ENCODE measurements at regions not wholly inside any gene's neighbourhood (a gene's known extent, or its start where the extent isn't known, plus 50 kb on each side); places are given as distances from the start of the nearest gene placed in this dataset.
A peak's percentile ranks its signal among the peaks of the same experiment; 100 is the strongest.

DNA sequence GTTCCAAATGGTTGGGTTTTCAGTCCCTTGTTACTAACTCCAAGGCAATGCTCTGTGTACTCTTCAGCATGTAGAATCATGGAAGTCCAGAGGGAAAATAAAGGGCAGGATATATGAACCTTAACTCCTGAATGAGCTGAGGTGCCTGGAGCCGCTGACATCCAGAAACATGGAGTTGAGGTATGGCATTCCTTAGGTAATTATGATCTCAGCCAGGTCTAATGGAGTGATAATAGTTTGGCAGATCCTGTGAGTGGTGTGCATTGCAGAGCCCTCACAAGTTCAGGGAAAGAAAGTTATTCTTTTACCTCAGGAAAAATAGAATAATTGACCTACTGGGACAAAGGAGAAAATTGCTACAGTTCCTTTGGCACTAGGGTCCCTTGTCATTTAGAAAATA is 369.1 kb downstream of the ZNF608 start:
- DNase-seq (ENCODE audit: low read depth) = no peak
- no peak overlapping the region for H3K4me3 ChIP-seq (ENCODE audit: low read depth, low read length)
- TF ChIP-seq, protein P1, sequence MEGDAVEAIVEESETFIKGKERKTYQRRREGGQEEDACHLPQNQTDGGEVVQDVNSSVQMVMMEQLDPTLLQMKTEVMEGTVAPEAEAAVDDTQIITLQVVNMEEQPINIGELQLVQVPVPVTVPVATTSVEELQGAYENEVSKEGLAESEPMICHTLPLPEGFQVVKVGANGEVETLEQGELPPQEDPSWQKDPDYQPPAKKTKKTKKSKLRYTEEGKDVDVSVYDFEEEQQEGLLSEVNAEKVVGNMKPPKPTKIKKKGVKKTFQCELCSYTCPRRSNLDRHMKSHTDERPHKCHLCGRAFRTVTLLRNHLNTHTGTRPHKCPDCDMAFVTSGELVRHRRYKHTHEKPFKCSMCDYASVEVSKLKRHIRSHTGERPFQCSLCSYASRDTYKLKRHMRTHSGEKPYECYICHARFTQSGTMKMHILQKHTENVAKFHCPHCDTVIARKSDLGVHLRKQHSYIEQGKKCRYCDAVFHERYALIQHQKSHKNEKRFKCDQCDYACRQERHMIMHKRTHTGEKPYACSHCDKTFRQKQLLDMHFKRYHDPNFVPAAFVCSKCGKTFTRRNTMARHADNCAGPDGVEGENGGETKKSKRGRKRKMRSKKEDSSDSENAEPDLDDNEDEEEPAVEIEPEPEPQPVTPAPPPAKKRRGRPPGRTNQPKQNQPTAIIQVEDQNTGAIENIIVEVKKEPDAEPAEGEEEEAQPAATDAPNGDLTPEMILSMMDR (conservative IDR thresholded peaks at IDR 0.05; ENCODE audit: low read depth, low read length) = no peak

DNA sequence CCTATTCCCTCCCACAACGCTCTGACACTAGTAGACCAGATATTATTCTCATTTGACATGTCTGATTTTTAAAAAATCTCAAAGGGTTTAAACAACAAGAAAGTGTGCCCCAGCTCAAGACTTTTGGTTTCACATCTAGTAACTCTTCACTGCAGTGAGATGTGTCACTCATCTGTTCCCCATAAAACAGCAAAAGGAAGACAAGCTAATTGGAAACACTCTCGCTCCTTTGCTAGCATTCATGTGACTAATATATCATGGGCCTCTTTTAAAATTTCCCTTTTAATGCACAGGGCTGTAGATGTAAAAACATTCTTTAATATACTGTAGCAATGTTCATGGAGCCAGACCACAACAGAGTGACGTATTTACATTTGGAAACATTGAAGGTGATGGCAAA is 372.6 kb downstream of the ZNF608 start:
- DNase-seq (ENCODE audit: low read depth) = no peak
- TF ChIP-seq, protein P1 (conservative IDR thresholded peaks at IDR 0.05; ENCODE audit: low read depth, low read length) = no peak
- no peak overlapping the region for H3K4me3 ChIP-seq (ENCODE audit: low read depth, low read length)

DNA sequence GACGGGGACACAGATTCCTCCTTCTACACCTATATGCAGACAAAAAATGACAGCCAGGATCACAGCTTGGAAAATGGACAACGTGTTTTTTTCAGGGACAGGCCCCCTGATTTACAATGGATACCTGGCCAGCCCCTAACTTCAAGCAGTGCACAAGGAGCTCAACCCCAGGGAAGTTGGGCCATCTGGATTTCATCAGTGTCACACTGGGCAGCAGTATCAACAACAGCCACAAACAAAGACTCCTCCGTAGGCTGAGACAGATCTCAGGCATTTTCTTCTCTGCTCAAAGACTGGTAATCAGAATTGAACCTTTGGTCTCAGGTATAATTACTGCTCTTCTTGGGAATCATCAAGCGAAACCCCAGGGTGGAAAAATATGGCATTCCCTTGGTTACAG is 374.0 kb downstream of the ZNF608 start:
- DNase-seq (ENCODE audit: low read depth) = no peak
- H3K4me3 ChIP-seq (ENCODE audit: low read depth, low read length) = no peak overlapping the region
- TF ChIP-seq, protein P1 (conservative IDR thresholded peaks at IDR 0.05; ENCODE audit: low read depth, low read length) = no peak

DNA sequence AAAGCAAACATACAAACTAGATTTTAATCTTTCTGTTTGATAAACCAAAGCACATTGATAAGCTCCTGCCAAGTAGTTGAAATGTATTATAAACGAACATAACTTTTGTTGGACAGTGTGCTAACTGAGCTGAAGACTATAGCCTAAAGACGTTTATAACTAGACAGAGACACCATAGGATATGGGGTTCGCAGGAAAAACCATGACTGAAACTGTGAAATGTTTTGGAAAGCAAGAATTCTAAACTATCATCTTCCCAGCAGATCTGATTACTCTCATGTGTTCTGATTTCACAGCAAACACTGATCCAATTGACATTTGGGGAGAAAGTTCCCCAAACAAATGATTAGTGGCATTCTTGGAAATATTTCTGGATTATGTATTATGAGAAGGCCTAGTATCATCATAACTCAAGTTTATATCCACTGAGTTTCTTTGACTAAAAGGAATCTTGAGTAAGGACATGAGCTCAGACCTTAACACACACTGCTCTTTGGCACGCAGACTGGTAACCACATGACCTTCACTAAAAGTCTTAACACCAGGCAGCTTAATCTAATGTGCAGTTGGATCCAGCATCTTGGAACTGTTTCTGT is 375.2 kb downstream of the ZNF608 start:
- TF ChIP-seq, protein P1 (conservative IDR thresholded peaks at IDR 0.05; ENCODE audit: low read depth, low read length) = no peak
- DNase-seq (ENCODE audit: low read depth) = peak; percentile 31

DNA sequence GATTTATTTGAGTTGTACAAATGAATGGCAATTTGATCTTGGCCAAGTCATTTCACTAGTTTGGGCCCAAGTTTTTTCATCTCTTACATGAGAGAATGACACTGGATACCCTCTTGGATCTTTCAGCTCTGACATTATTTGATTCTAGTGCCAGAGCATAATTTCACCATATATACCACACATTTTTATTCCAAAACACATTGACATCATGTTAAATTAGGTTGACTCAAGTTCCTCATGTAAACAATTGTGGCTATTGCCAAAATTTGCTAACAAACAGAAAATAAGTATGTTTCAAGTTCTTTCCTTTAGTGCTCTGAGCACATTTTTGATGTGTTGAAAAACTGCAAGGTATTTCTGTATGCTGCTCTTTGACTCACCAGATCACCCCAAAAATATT is 375.8 kb downstream of the ZNF608 start:
- TF ChIP-seq, protein P1 (conservative IDR thresholded peaks at IDR 0.05; ENCODE audit: low read depth, low read length) = no peak
- DNase-seq (ENCODE audit: low read depth) = no peak
- no peak overlapping the region for H3K4me3 ChIP-seq (ENCODE audit: low read depth, low read length)

More for the DNA sequence above, 375.2 kb downstream of the ZNF608 start:
- no peak overlapping the region for H3K4me3 ChIP-seq (ENCODE audit: low read depth, low read length)

DNA sequence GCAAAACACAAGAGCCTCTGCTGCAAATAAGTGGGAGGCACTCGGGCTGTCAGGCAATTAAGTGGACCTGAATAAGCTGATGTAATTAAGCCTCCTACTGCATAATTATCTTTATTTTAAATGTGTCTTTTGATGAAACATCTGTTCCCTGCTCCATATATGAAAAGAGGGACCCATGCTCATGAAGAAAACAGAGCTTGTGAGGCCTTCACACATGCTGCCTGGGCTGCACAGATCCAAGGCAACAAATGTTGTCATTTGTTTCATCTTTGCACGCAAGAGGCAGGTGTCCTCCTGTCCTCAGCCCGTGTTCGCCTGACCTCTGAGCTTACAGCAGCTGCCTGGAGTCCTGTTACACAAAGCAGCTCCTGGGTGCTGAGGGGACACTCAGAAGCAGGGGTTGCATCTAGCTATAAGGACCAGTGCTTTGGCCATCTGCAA is 381.1 kb downstream of the ZNF608 start:
- TF ChIP-seq, protein P1 (conservative IDR thresholded peaks at IDR 0.05; ENCODE audit: low read depth, low read length) = no peak

DNA sequence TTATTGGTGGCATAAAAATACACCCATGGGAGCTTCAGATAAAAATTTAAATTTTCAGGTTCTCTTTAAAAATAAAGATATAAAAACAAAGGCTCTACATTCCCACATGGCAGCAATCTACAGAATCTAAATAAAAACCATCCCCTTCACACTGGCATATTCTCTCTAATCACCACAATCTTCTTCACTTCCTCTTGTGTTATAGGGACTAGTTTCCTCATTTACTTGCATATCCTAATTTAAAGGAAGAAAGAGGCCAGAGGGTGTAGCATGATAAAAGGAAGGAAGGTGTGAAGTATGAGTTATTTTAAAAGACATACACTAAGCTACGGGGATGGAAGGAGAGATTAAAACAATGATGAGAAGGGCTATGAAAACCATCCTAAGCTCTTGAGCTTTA is 390.5 kb downstream of the ZNF608 start:
- no peak for DNase-seq (ENCODE audit: low read depth)
- TF ChIP-seq, protein P1 (conservative IDR thresholded peaks at IDR 0.05; ENCODE audit: low read depth, low read length) = no peak
- no peak overlapping the region for H3K4me3 ChIP-seq (ENCODE audit: low read depth, low read length)

More for the DNA sequence above, 381.1 kb downstream of the ZNF608 start:
- H3K4me3 ChIP-seq (ENCODE audit: low read depth, low read length) = no peak overlapping the region
- no peak for DNase-seq (ENCODE audit: low read depth)

All from choroid plexus epithelial cell (primary cell).